GM12878 (cell line): ENCODE measurements at regions not wholly inside any gene's neighbourhood (a gene's known extent, or its start where the extent isn't known, plus 50 kb on each side); places are given as distances from the start of the nearest gene placed in this dataset.

ENCODE experiments used
- ATAC-seq: fragments of 200-7000 bp; cut with Tn5 transposase; 3 replicates; pipeline ENCODE4 v1.9.1; 2020; ENCODE audit warnings: mild to moderate bottlenecking, moderate library complexity
- BruUV-seq: library from RNA; stranded (reverse); fragments of 400-500 nt; replicated peaks from 2 replicates; lab custom pipeline; 2021; lab: Mats Ljungman, UMichigan
- CTCF ChIA-PET: fragments of 300-600 bp; sonication (Branson Sonifier 250); formaldehyde crosslinking; extraction: SDS; loops from one replicate; lab custom pipeline; 2021; ENCODE audit warnings: inconsistent platforms; lab: Yijun Ruan, JAX
- POLR2A ChIA-PET: fragments of 350-600 bp; formaldehyde crosslinking; extraction: SDS; loops from one replicate; lab custom pipeline; 2021; ENCODE audit warnings: inconsistent platforms; lab: Charles Lee
- RAD21 ChIA-PET: fragments of 300-600 bp; sonication (Branson Sonifier 250); formaldehyde crosslinking; loops from one replicate; lab custom pipeline; 2023; ENCODE audit warnings: antibody characterized with exemption; ENCODE audit not compliant: unreplicated experiment; lab: Charles Lee
- SMC1A ChIA-PET: fragments of 300-600 bp; sonication (Branson Sonifier 250); formaldehyde crosslinking; loops from one replicate; lab custom pipeline; 2023; ENCODE audit not compliant: unreplicated experiment, uncharacterized antibody; lab: Charles Lee
- DNase-seq: peaks from one replicate; pipeline ENCODE4 v3.0.0-alpha.2; 2011; ENCODE audit warnings: low read depth, low spot score
- FAIRE-seq: peaks from 3 replicates; lab custom pipeline; 2011; peaks lifted over from hg19 to GRCh38; lab: Jason Lieb, UNC
- H2AFZ ChIP-seq: 2 replicates; pipeline ENCODE4 v1.6.0; 2011; ENCODE audit warnings: low read depth, low read length, control low read depth; ENCODE audit not compliant: control insufficient read depth
- H3K27ac ChIP-seq: 2 replicates; pipeline ENCODE4 v1.5.1; 2011; ENCODE audit warnings: control low read depth; ENCODE audit not compliant: control insufficient read depth, insufficient read depth
- H3K27me3 ChIP-seq, 2 experiments: replicated peaks in 1 of 2; 2 replicates each; pipeline versions ENCODE4 v1.6.0 to v1.6.1; 2011; ENCODE audit warnings: low read length in 1 of 2; ENCODE audit not compliant: control insufficient read depth in 2 of 2, insufficient read depth in 2 of 2
- H3K36me3 ChIP-seq, 2 experiments: 2 replicates each; pipeline ENCODE4 v1.5.1; 2011; ENCODE audit warnings: low read length in 1 of 2; ENCODE audit not compliant: control insufficient read depth in 2 of 2, insufficient read depth in 2 of 2
- H3K4me1 ChIP-seq: 2 replicates; pipeline ENCODE4 v1.6.1; 2011; ENCODE audit warnings: mild to moderate bottlenecking, low read length, moderate library complexity, mixed read lengths; ENCODE audit not compliant: control insufficient read depth, insufficient read depth
- H3K4me2 ChIP-seq: 2 replicates; pipeline ENCODE4 v1.6.0; 2011; ENCODE audit warnings: control low read depth; ENCODE audit not compliant: control insufficient read depth, insufficient read depth
- H3K4me3 ChIP-seq: fragments of 200-600 bp; sonication (generic); 2 replicates; pipeline ENCODE4 v1.5.1; 2016
- H3K79me2 ChIP-seq: 2 replicates; pipeline ENCODE4 v1.6.0; 2011; ENCODE audit warnings: low read length; ENCODE audit not compliant: control insufficient read depth, insufficient read depth
- H3K9ac ChIP-seq: 2 replicates; pipeline ENCODE4 v1.8.0; 2011; ENCODE audit warnings: low read length, control low read depth, mixed read lengths; ENCODE audit not compliant: control insufficient read depth, insufficient read depth
- H3K9me3 ChIP-seq: replicated peaks from 3 replicates; pipeline ENCODE4 v1.5.1; 2011; ENCODE audit warnings: mild to moderate bottlenecking, low read length; ENCODE audit not compliant: control insufficient read depth, insufficient read depth
- H4K20me1 ChIP-seq: 2 replicates; pipeline ENCODE4 v1.6.0; 2011; ENCODE audit not compliant: control insufficient read depth, insufficient read depth
- ASH2L ChIP-seq: fragments of 300-600, 200-600 bp; sonication (generic); IDR thresholded peaks from 2 replicates; pipeline ENCODE4 v1.6.1; 2017; ENCODE audit warnings: low read depth, mild to moderate bottlenecking, borderline replicate concordance
- CTCF ChIP-seq, 3 experiments: IDR thresholded peaks in 2 of 3; conservative IDR thresholded peaks in 1 of 3; 2 replicates each; pipeline ENCODE4 v1.5.1; 2011; ENCODE audit warnings: low read depth in 3 of 3, low read length in 3 of 3, mild to moderate bottlenecking in 3 of 3, control low read depth in 2 of 3, moderate library complexity in 2 of 3, inconsistent platforms in 1 of 3, mixed read lengths in 1 of 3; ENCODE audit not compliant: control insufficient read depth in 2 of 3, insufficient read depth in 1 of 3; ENCODE audit errors: extremely low read depth in 1 of 3
- FOS ChIP-seq: IDR thresholded peaks from 3 replicates; pipeline ENCODE4 v1.6.1; 2011; ENCODE audit warnings: borderline replicate concordance; ENCODE audit not compliant: insufficient read length; ENCODE audit errors: extremely low read depth
- PKNOX1 ChIP-seq: fragments of 450-650 bp; IDR thresholded peaks from 2 replicates; pipeline ENCODE4 v1.6.1; 2016; ENCODE audit warnings: mild to moderate bottlenecking
- PML ChIP-seq: IDR thresholded peaks from 2 replicates; pipeline ENCODE4 v1.6.1; 2012; ENCODE audit warnings: low read length, inconsistent platforms
- PRDM15 ChIP-seq: fragments of 450-650 bp; formaldehyde crosslinking; IDR thresholded peaks from 2 replicates; pipeline ENCODE4 v1.4.0; 2020; ENCODE audit warnings: mild to moderate bottlenecking, moderate library complexity
- SMAD5 ChIP-seq: IDR thresholded peaks from 2 replicates; pipeline ENCODE4 v1.6.1; 2016; ENCODE audit warnings: antibody characterized with exemption, low read depth
- TARDBP ChIP-seq: IDR thresholded peaks from 2 replicates; pipeline ENCODE4 v1.6.1; 2016; ENCODE audit warnings: borderline replicate concordance
- USF2 ChIP-seq: IDR thresholded peaks from 2 replicates; pipeline ENCODE4 v1.6.1; 2011; ENCODE audit warnings: low read depth, low read length, improper control_type of control experiment, borderline replicate concordance
- WRNIP1 ChIP-seq: IDR thresholded peaks from 2 replicates; pipeline ENCODE4 v1.6.1; 2011; ENCODE audit warnings: low read depth, low read length, improper control_type of control experiment, borderline replicate concordance
- YY1 ChIP-seq: IDR thresholded peaks from 2 replicates; pipeline ENCODE4 v1.6.1; 2011; ENCODE audit warnings: low read depth, mild to moderate bottlenecking, low read length
- ZBTB11 ChIP-seq: fragments of 450-650 bp; formaldehyde crosslinking; IDR thresholded peaks from 2 replicates; pipeline ENCODE4 v1.5.0; 2022; ENCODE audit warnings: mild to moderate bottlenecking, missing genetic modification characterization
- WGBS: methylation state at CpG from one replicate; pipeline ENCODE4 v1.1.6; 2016; ENCODE audit warnings: low lambda C conversion rate; ENCODE audit not compliant: insufficient replicate concordance, insufficient coverage; ENCODE audit errors: missing lambda C conversion rate; 5-methylcytosine and 5-hydroxymethylcytosine counted together
- in situ Hi-C: fragments of 300-500 bp; cut with MboI; formaldehyde crosslinking; loops from 9 replicates; pipeline ENCODE4 v1.14.3; 2018; ENCODE audit warnings: mixed read lengths
- intact Hi-C: fragments of 100-400 bp; cut with micrococcal nuclease; formaldehyde crosslinking; loops from one replicate; pipeline ENCODE4 v1.14.2; 2022; ENCODE audit not compliant: unreplicated experiment

- Histone ChIP-seq H3K4me2 (no peak overlapping the region), H3K27ac (no peak overlapping the region), H3K36me3 (no peaks in the 10 kb centered on the region), H3K27me3 (no peaks in the 10 kb centered on the region), H3K79me2 (no peaks in the 10 kb centered on the region), H2AFZ (no peak overlapping the region), H3K4me3 (no peak overlapping the region), H3K4me1 (no peaks in the 10 kb centered on the region), H3K9ac (no peak overlapping the region), H3K9me3 (peaks cover 9% of the 10 kb centered on the region; the same call in 2 of the 3 replicates), H4K20me1 (no peaks in the 10 kb centered on the region)
- no peak for DNase-seq
- WGBS, result 0% methylated on average over 1 of the region's 1 CpG
- no peak for ATAC-seq
- TF ChIP-seq FOS (no peak), CTCF (IDR thresholded peaks at IDR 0.05 in 2 of 3, conservative IDR thresholded peaks at IDR 0.05 in 1 of 3; ENCODE audit: control insufficient read depth in 2 of 3, extremely low read depth in 1 of 3, insufficient read depth in 1 of 3, low read depth in 3 of 3, low read length in 3 of 3) (no peak), TARDBP (no peak), PRDM15 (no peak), SMAD5 (no peak), YY1 (no peak), WRNIP1 (no peak), USF2 (no peak), ZBTB11 (CRISPR knock-in tag) (no peak), PKNOX1 (no peak), ASH2L (no peak), PML (no peak)
- no TSS peak for BruUV-seq
- RAD21 ChIA-PET, result no interaction called here
- in situ Hi-C loops, result no loop called here
- CTCF ChIA-PET, result no interaction called here
- no peak for FAIRE-seq
- intact Hi-C loops, result no loop called here
- POLR2A ChIA-PET, result no interaction called here
- SMC1A ChIA-PET, result interaction anchor here (1.0 kb wide), 1 partner anchor 14 kb away, joined by 3 read pairs; no protein-coding TSS in a partner anchor
Measured at GRCh38 chr12:56866493-56866892, 67.7 kb downstream of the SDR9C7 start.
